ENCODE measurements at regions not wholly inside any gene's neighbourhood (a gene's known extent, or its start where the extent isn't known, plus 50 kb on each side); places are given as distances from the start of the nearest gene placed in this dataset.

GRCh38 chr12:13472690-13473089 lies 276.2 kb downstream of the EMP1 start:
- Histone ChIP-seq H3K36me3 (ENCODE audit: control insufficient read depth in 1 of 2, insufficient read depth in 2 of 2, low read length in 2 of 2) (no peaks in the 10 kb centered on the region), H4K12ac (ENCODE audit: low read depth, low read length) (no peak overlapping the region), H2BK5ac (ENCODE audit: low read depth, low read length, poor library complexity) (no peak overlapping the region), H2BK12ac (ENCODE audit: low read length) (no peak overlapping the region), H3K79me1 (ENCODE audit: low read length) (no peaks in the 10 kb centered on the region), H3K9me3 (ENCODE audit: insufficient read depth, low read depth, low read length) (no peaks in the 10 kb centered on the region), H3K27ac (ENCODE audit: low read depth, low read length) (no peak overlapping the region), H3K9ac (ENCODE audit: low read length) (no peak overlapping the region), H2AK5ac (ENCODE audit: low read length) (no peak overlapping the region), H3K14ac (ENCODE audit: low read length) (no peak overlapping the region), H4K91ac (ENCODE audit: low read depth, low read length) (no peak overlapping the region), H3K4me1 (ENCODE audit: control insufficient read depth in 1 of 2, insufficient read depth in 2 of 2, low read length in 2 of 2) (no peaks in the 10 kb centered on the region), H2AFZ (ENCODE audit: insufficient read depth, low read length, poor library complexity) (no peak overlapping the region), H3K18ac (ENCODE audit: low read length) (no peak overlapping the region), H3K4me3 (ENCODE audit: low read depth, low read length) (no peak overlapping the region), H3K27me3 (ENCODE audit: insufficient read depth, low read length) (no peaks in the 10 kb centered on the region), H3K23ac (ENCODE audit: low read length) (no peak overlapping the region), H3K4ac (ENCODE audit: low read depth, low read length) (no peak overlapping the region), H3K4me2 (ENCODE audit: low read length) (no peak overlapping the region), H2BK120ac (ENCODE audit: insufficient read depth, low read length, poor library complexity) (no peak overlapping the region), H3K79me2 (ENCODE audit: control insufficient read depth, insufficient read depth, low read length, poor library complexity) (no peaks in the 10 kb centered on the region), H4K8ac (ENCODE audit: low read depth, low read length) (no peak overlapping the region)
- DNase-seq = no peak
- WGBS (ENCODE audit: extremely low coverage, insufficient coverage, insufficient read length) = no CpG with 5 or more reads among the region's 5 CpGs

GRCh38 chr12:13471471-13471870 lies 274.9 kb downstream of the EMP1 start:
- Histone ChIP-seq H4K12ac (ENCODE audit: low read depth, low read length) (no peak overlapping the region), H2BK120ac (ENCODE audit: insufficient read depth, low read length, poor library complexity) (no peak overlapping the region), H2BK12ac (ENCODE audit: low read length) (no peak overlapping the region), H3K4me1 (ENCODE audit: control insufficient read depth in 1 of 2, insufficient read depth in 2 of 2, low read length in 2 of 2) (no peaks in the 10 kb centered on the region), H3K4ac (ENCODE audit: low read depth, low read length) (no peak overlapping the region), H3K27me3 (ENCODE audit: insufficient read depth, low read length) (no peaks in the 10 kb centered on the region), H3K4me2 (ENCODE audit: low read length) (no peak overlapping the region), H4K91ac (ENCODE audit: low read depth, low read length) (no peak overlapping the region), H3K4me3 (ENCODE audit: low read depth, low read length) (no peak overlapping the region), H3K79me1 (ENCODE audit: low read length) (no peaks in the 10 kb centered on the region), H4K8ac (ENCODE audit: low read depth, low read length) (no peak overlapping the region), H3K9me3 (ENCODE audit: insufficient read depth, low read depth, low read length) (no peaks in the 10 kb centered on the region), H3K9ac (ENCODE audit: low read length) (no peak overlapping the region), H3K36me3 (ENCODE audit: control insufficient read depth in 1 of 2, insufficient read depth in 2 of 2, low read length in 2 of 2) (no peaks in the 10 kb centered on the region), H2AFZ (ENCODE audit: insufficient read depth, low read length, poor library complexity) (no peak overlapping the region), H3K18ac (ENCODE audit: low read length) (no peak overlapping the region), H2AK5ac (ENCODE audit: low read length) (no peak overlapping the region), H2BK5ac (ENCODE audit: low read depth, low read length, poor library complexity) (no peak overlapping the region), H3K14ac (ENCODE audit: low read length) (no peak overlapping the region), H3K27ac (ENCODE audit: low read depth, low read length) (no peak overlapping the region), H3K79me2 (ENCODE audit: control insufficient read depth, insufficient read depth, low read length, poor library complexity) (no peaks in the 10 kb centered on the region), H3K23ac (ENCODE audit: low read length) (no peak overlapping the region)
- no CpG with 5 or more reads among the region's 6 CpGs for WGBS (ENCODE audit: extremely low coverage, insufficient coverage, insufficient read length)
- DNase-seq = no peak

- DNase-seq = no peak
- no peak overlapping the region for H4K8ac ChIP-seq (ENCODE audit: low read depth, low read length)
- no CpG with 5 or more reads among the region's 6 CpGs for WGBS (ENCODE audit: extremely low coverage, insufficient coverage, insufficient read length)
- H3K4ac ChIP-seq (ENCODE audit: low read depth, low read length) = no peak overlapping the region
- H3K23ac ChIP-seq (ENCODE audit: low read length) = no peak overlapping the region
- no peak overlapping the region for H3K9ac ChIP-seq (ENCODE audit: low read length)
- no peaks in the 10 kb centered on the region for H3K9me3 ChIP-seq (ENCODE audit: insufficient read depth, low read depth, low read length)
- no peak overlapping the region for H2BK120ac ChIP-seq (ENCODE audit: insufficient read depth, low read length, poor library complexity)
- no peak overlapping the region for H2AK5ac ChIP-seq (ENCODE audit: low read length)
- H4K12ac ChIP-seq (ENCODE audit: low read depth, low read length) = no peak overlapping the region
- H2AFZ ChIP-seq (ENCODE audit: insufficient read depth, low read length, poor library complexity) = no peak overlapping the region
- H4K91ac ChIP-seq (ENCODE audit: low read depth, low read length) = no peak overlapping the region
- H3K18ac ChIP-seq (ENCODE audit: low read length) = no peak overlapping the region
- no peaks in the 10 kb centered on the region for H3K79me1 ChIP-seq (ENCODE audit: low read length)
- no peak overlapping the region for H3K27ac ChIP-seq (ENCODE audit: low read depth, low read length)
- H3K36me3 ChIP-seq (ENCODE audit: control insufficient read depth in 1 of 2, insufficient read depth in 2 of 2, low read length in 2 of 2) = no peaks in the 10 kb centered on the region
- no peak overlapping the region for H3K4me2 ChIP-seq (ENCODE audit: low read length)
- no peaks in the 10 kb centered on the region for H3K27me3 ChIP-seq (ENCODE audit: insufficient read depth, low read length)
- H2BK5ac ChIP-seq (ENCODE audit: low read depth, low read length, poor library complexity) = no peak overlapping the region
- H3K4me1 ChIP-seq (ENCODE audit: control insufficient read depth in 1 of 2, insufficient read depth in 2 of 2, low read length in 2 of 2) = no peaks in the 10 kb centered on the region
- H3K14ac ChIP-seq (ENCODE audit: low read length) = no peak overlapping the region
- no peak overlapping the region for H3K4me3 ChIP-seq (ENCODE audit: low read depth, low read length)
- no peak overlapping the region for H2BK12ac ChIP-seq (ENCODE audit: low read length)
- H3K79me2 ChIP-seq (ENCODE audit: control insufficient read depth, insufficient read depth, low read length, poor library complexity) = no peaks in the 10 kb centered on the region
Observed at GRCh38 chr12:13465635-13466034, 269.1 kb downstream of the EMP1 start.

- no CpG with 5 or more reads among the region's 2 CpGs for WGBS (ENCODE audit: extremely low coverage, insufficient coverage, insufficient read length)
- Histone ChIP-seq H3K14ac (ENCODE audit: low read length) (no peak overlapping the region), H2AK5ac (ENCODE audit: low read length) (no peak overlapping the region), H3K9me3 (ENCODE audit: insufficient read depth, low read depth, low read length) (no peaks in the 10 kb centered on the region), H4K12ac (ENCODE audit: low read depth, low read length) (no peak overlapping the region), H3K79me1 (ENCODE audit: low read length) (no peaks in the 10 kb centered on the region), H2BK120ac (ENCODE audit: insufficient read depth, low read length, poor library complexity) (no peak overlapping the region), H3K18ac (ENCODE audit: low read length) (no peak overlapping the region), H3K4me2 (ENCODE audit: low read length) (no peak overlapping the region), H3K27me3 (ENCODE audit: insufficient read depth, low read length) (no peaks in the 10 kb centered on the region), H3K4me3 (ENCODE audit: low read depth, low read length) (no peak overlapping the region), H4K91ac (ENCODE audit: low read depth, low read length) (no peak overlapping the region), H3K79me2 (ENCODE audit: control insufficient read depth, insufficient read depth, low read length, poor library complexity) (no peaks in the 10 kb centered on the region), H3K27ac (ENCODE audit: low read depth, low read length) (no peak overlapping the region), H2BK12ac (ENCODE audit: low read length) (no peak overlapping the region), H3K4me1 (ENCODE audit: control insufficient read depth in 1 of 2, insufficient read depth in 2 of 2, low read length in 2 of 2) (no peaks in the 10 kb centered on the region), H3K23ac (ENCODE audit: low read length) (no peak overlapping the region), H2BK5ac (ENCODE audit: low read depth, low read length, poor library complexity) (no peak overlapping the region), H3K36me3 (ENCODE audit: control insufficient read depth in 1 of 2, insufficient read depth in 2 of 2, low read length in 2 of 2) (no peaks in the 10 kb centered on the region), H4K8ac (ENCODE audit: low read depth, low read length) (no peak overlapping the region), H3K9ac (ENCODE audit: low read length) (no peak overlapping the region), H2AFZ (ENCODE audit: insufficient read depth, low read length, poor library complexity) (no peak overlapping the region), H3K4ac (ENCODE audit: low read depth, low read length) (no peak overlapping the region)
- DNase-seq = no peak
Observed at GRCh38 chr12:13463189-13463588, 266.7 kb downstream of the EMP1 start.
